ENCODE measurements at regions not wholly inside any gene's neighbourhood (a gene's known extent, or its start where the extent isn't known, plus 50 kb on each side); places are given as distances from the start of the nearest gene placed in this dataset.

DNA sequence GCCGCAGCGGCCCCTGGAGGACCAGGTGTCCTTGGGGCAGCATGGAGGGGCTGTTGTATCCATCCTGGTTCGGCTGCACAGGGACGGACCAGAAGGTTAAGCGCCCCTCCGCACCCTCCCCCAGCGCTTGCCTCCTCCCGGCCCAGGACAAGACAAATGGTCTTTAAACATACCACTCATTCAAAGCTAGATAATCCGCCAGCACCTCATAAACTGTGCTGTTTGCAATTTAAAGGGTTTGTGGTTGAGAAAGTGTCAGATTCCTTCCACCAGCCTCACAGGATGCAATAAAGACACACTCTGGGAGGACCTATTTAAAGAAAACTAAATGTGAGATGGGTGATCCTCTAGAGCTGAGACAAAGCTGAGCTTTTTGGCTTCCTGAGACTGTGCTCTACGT, 426.2 kb upstream of the EEF2KMT start:
- no peak for TF ChIP-seq EZH2 (IDR thresholded peaks at IDR 0.05; ENCODE audit: low read length, unreplicated experiment)
- TF ChIP-seq, protein P1, sequence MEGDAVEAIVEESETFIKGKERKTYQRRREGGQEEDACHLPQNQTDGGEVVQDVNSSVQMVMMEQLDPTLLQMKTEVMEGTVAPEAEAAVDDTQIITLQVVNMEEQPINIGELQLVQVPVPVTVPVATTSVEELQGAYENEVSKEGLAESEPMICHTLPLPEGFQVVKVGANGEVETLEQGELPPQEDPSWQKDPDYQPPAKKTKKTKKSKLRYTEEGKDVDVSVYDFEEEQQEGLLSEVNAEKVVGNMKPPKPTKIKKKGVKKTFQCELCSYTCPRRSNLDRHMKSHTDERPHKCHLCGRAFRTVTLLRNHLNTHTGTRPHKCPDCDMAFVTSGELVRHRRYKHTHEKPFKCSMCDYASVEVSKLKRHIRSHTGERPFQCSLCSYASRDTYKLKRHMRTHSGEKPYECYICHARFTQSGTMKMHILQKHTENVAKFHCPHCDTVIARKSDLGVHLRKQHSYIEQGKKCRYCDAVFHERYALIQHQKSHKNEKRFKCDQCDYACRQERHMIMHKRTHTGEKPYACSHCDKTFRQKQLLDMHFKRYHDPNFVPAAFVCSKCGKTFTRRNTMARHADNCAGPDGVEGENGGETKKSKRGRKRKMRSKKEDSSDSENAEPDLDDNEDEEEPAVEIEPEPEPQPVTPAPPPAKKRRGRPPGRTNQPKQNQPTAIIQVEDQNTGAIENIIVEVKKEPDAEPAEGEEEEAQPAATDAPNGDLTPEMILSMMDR (conservative IDR thresholded peaks at IDR 0.05; ENCODE audit: low read depth, low read length): no peak
